Fibroblast of lung (primary cell): ENCODE measurements at regions not wholly inside any gene's neighbourhood (a gene's known extent, or its start where the extent isn't known, plus 50 kb on each side); places are given as distances from the start of the nearest gene placed in this dataset.

Experiments
- DNase-seq, 2 donors: peaks; one replicate each; pipeline versions ENCODE4 v3.0.0 to v3.0.0-alpha.2; 2010; ENCODE audit warnings: low read depth in 2 of 2
- H2AFZ ChIP-seq: 2 replicates; pipeline ENCODE4 v1.5.1; 2012; ENCODE audit warnings: low read length, control low read depth, inconsistent platforms
- H3K27ac ChIP-seq: 2 replicates; pipeline ENCODE4 v1.5.1; 2011; ENCODE audit warnings: low read length, control low read depth; ENCODE audit not compliant: insufficient read depth
- H3K27me3 ChIP-seq: 2 replicates; pipeline ENCODE4 v1.5.1; 2011; ENCODE audit warnings: mild to moderate bottlenecking, low read length; ENCODE audit not compliant: control insufficient read depth, insufficient read depth
- H3K36me3 ChIP-seq: 2 replicates; pipeline ENCODE4 v1.5.1; 2011; ENCODE audit warnings: low read length; ENCODE audit not compliant: control insufficient read depth, insufficient read depth
- H3K4me1 ChIP-seq: 2 replicates; pipeline ENCODE4 v1.5.1; 2011; ENCODE audit warnings: low read length; ENCODE audit not compliant: control insufficient read depth, insufficient read depth; ENCODE audit errors: extremely low read depth
- H3K4me2 ChIP-seq: 2 replicates; pipeline ENCODE4 v1.5.1; 2011; ENCODE audit warnings: low read length, control low read depth; ENCODE audit not compliant: insufficient read depth; ENCODE audit errors: extremely low read depth
- H3K4me3 ChIP-seq, 4 experiments: fragments of 200-600 bp in 1 of 4; sonication (generic) in 1 of 4; replicated peaks in 1 of 4; 2 replicates each; pipeline ENCODE4 v1.5.1; 2011 to 2016; ENCODE audit warnings: low read length in 4 of 4, low read depth in 3 of 4, mild to moderate bottlenecking in 3 of 4, control low read depth in 2 of 4, inconsistent platforms in 1 of 4, mixed read lengths in 1 of 4; ENCODE audit not compliant: insufficient read depth in 1 of 4; ENCODE audit errors: control extremely low read depth in 1 of 4
- H3K79me2 ChIP-seq: 2 replicates; pipeline ENCODE4 v1.5.1; 2012; ENCODE audit warnings: mild to moderate bottlenecking, low read length, inconsistent platforms; ENCODE audit not compliant: control insufficient read depth, insufficient read depth
- H3K9ac ChIP-seq: 2 replicates; pipeline ENCODE4 v1.5.1; 2011; ENCODE audit warnings: mild to moderate bottlenecking, low read length, control low read depth; ENCODE audit not compliant: insufficient read depth
- H3K9me3 ChIP-seq: 2 replicates; pipeline ENCODE4 v1.5.1; 2012; ENCODE audit warnings: low read depth, low read length; ENCODE audit not compliant: control insufficient read depth, insufficient read depth
- H4K20me1 ChIP-seq: 2 replicates; pipeline ENCODE4 v1.5.1; 2011; ENCODE audit warnings: low read length; ENCODE audit not compliant: control insufficient read depth, insufficient read depth; ENCODE audit errors: extremely low read depth
- EZH2 ChIP-seq: IDR thresholded peaks from 2 replicates; pipeline ENCODE4 v1.5.1; 2012; ENCODE audit warnings: low read length, control low read depth, mild to moderate bottlenecking; ENCODE audit errors: missing control alignments
- TF ChIP-seq, protein P1 (sequence below), 2 donors: IDR thresholded peaks in 1 of 2; conservative IDR thresholded peaks in 1 of 2; 1 replicate in 1 of 2; 2 replicates in 1 of 2; pipeline ENCODE4 v1.5.1; 2011 to 2012; ENCODE audit warnings: low read length in 2 of 2, control low read depth in 1 of 2, inconsistent platforms in 1 of 2, low read depth in 1 of 2, mild to moderate bottlenecking in 1 of 2

DNA sequence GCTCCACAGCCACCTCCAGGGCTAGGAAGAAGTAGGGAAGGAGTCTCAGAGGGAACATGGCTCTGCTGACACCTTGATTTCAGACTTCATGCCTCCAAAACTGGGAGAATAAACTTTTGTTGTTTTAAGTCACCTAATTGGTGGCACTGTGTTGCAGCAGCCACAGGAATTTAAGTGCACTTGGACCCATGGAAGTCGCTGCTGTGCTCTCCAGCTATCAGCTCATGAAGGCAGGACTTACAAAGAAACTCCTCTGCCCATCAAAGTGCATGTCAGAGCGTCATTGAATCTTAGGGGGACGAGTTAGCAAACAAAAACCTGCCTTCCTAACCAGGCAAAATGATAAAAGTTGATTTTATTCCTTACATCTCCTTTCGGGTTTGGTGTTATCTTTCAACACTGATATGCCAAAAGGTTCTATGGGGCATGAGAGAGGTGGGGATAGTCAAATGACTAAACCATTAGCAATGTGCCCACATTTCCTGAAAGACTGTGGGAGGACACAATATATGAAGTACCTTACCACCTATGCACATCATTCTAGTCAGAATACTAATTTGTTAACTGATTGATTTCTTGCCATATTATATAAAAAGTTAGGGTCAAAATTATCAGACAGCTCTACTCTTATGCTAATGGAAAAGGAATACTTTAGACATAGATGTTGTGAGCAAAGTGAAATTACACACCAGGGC lies 235.8 kb upstream of the TNP1 start:
- no peaks in the 10 kb centered on the region for H3K4me1 ChIP-seq
- no peaks in the 10 kb centered on the region for H3K36me3 ChIP-seq
- TF ChIP-seq, protein P1, sequence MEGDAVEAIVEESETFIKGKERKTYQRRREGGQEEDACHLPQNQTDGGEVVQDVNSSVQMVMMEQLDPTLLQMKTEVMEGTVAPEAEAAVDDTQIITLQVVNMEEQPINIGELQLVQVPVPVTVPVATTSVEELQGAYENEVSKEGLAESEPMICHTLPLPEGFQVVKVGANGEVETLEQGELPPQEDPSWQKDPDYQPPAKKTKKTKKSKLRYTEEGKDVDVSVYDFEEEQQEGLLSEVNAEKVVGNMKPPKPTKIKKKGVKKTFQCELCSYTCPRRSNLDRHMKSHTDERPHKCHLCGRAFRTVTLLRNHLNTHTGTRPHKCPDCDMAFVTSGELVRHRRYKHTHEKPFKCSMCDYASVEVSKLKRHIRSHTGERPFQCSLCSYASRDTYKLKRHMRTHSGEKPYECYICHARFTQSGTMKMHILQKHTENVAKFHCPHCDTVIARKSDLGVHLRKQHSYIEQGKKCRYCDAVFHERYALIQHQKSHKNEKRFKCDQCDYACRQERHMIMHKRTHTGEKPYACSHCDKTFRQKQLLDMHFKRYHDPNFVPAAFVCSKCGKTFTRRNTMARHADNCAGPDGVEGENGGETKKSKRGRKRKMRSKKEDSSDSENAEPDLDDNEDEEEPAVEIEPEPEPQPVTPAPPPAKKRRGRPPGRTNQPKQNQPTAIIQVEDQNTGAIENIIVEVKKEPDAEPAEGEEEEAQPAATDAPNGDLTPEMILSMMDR (conservative IDR thresholded peaks at IDR 0.05 in 1 of 2, IDR thresholded peaks at IDR 0.05 in 1 of 2; ENCODE audit: low read depth in 1 of 2, low read length in 2 of 2) = no peak
- no peak for TF ChIP-seq EZH2
- no peak overlapping the region for H2AFZ ChIP-seq
- H3K9me3 ChIP-seq = no peaks in the 10 kb centered on the region
- H4K20me1 ChIP-seq = no peaks in the 10 kb centered on the region
- no peak overlapping the region for H3K4me2 ChIP-seq
- H3K9ac ChIP-seq = no peak overlapping the region
- H3K27ac ChIP-seq = no peak overlapping the region
- no peak for DNase-seq
- no peak overlapping the region for H3K4me3 ChIP-seq
- no peaks in the 10 kb centered on the region for H3K79me2 ChIP-seq
- peaks cover 2% of the 10 kb centered on the region for H3K27me3 ChIP-seq

DNA sequence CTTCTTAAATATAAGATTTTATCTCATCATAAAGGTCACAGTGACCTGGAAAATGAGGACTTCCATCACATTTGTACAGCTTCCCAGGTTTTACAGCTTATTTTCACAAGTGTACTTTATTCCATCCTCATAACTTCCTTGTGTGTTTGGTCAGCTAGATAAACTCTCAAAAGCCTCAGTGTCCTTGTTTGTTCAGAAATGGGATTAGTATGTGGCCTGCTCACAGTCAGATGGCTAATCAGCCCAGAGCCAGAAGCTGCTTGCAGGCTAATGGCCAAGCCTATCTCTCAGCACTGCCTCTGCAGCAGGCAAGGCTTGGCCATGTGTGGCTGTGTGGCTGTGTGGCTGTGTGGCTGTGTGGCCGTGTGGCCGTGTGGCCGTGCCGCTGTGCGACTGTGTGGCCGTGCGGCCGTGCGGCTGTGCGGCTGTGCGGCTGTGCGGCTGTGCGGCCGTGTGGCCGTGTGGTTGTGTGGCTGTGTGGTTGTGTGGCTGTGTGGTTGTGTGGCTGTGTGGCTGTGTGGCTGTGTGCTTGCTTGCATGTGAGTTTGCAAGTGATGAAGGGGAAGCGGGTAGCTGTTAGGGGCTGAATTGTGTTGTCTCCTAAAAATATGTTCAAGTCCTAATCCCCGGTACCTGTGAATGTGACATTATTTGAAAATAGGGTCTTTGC lies 233.0 kb upstream of the TNP1 start:
- H3K27ac ChIP-seq = no peak overlapping the region
- no peaks in the 10 kb centered on the region for H3K79me2 ChIP-seq
- no peak overlapping the region for H2AFZ ChIP-seq
- H4K20me1 ChIP-seq = no peaks in the 10 kb centered on the region
- no peaks in the 10 kb centered on the region for H3K4me1 ChIP-seq
- H3K4me3 ChIP-seq = no peak overlapping the region
- no peak overlapping the region for H3K4me2 ChIP-seq
- H3K9me3 ChIP-seq = no peaks in the 10 kb centered on the region
- H3K9ac ChIP-seq = no peak overlapping the region
- H3K36me3 ChIP-seq = no peaks in the 10 kb centered on the region
- H3K27me3 ChIP-seq = peaks cover 2% of the 10 kb centered on the region
- TF ChIP-seq EZH2 = no peak
- TF ChIP-seq, protein P1 (conservative IDR thresholded peaks at IDR 0.05 in 1 of 2, IDR thresholded peaks at IDR 0.05 in 1 of 2; ENCODE audit: low read depth in 1 of 2, low read length in 2 of 2) = no peak
- no peak for DNase-seq

DNA sequence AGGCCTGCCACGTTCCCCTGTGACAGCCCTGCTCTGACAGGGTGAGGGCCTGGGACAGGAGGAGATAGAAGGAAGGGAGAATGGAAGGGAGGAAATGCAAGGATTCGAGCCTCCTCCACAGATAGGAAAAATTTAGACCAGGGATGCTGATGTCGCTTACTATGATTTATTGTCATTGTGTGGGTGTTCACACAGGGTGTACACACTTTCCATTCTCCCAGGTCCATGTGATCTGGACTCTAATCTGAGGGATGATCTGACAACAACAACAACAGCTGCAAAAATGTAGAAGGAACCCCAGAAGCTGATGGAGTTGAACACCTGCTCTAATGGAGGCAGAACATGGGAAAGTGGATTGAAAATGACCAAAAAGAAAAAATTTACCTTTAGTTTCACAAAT lies 231.7 kb upstream of the TNP1 start:
- Histone ChIP-seq H3K27ac (no peak overlapping the region), H3K4me3 (no peak overlapping the region), H4K20me1 (no peaks in the 10 kb centered on the region), H3K79me2 (no peaks in the 10 kb centered on the region), H3K9ac (no peak overlapping the region), H2AFZ (no peak overlapping the region), H3K4me2 (no peak overlapping the region), H3K27me3 (peaks cover 2% of the 10 kb centered on the region), H3K36me3 (no peaks in the 10 kb centered on the region), H3K9me3 (no peaks in the 10 kb centered on the region), H3K4me1 (no peaks in the 10 kb centered on the region)
- no peak for DNase-seq
- TF ChIP-seq, protein P1 (conservative IDR thresholded peaks at IDR 0.05 in 1 of 2, IDR thresholded peaks at IDR 0.05 in 1 of 2; ENCODE audit: low read depth in 1 of 2, low read length in 2 of 2) = no peak
- TF ChIP-seq EZH2 = no peak
